SIG-M5 (cell line): ENCODE measurements at regions not wholly inside any gene's neighbourhood (a gene's known extent, or its start where the extent isn't known, plus 50 kb on each side); places are given as distances from the start of the nearest gene placed in this dataset.

ENCODE experiments used
- DNase-seq: peaks from one replicate; lab custom pipeline; 2025; lab: John Stamatoyannopoulos, UW

DNA sequence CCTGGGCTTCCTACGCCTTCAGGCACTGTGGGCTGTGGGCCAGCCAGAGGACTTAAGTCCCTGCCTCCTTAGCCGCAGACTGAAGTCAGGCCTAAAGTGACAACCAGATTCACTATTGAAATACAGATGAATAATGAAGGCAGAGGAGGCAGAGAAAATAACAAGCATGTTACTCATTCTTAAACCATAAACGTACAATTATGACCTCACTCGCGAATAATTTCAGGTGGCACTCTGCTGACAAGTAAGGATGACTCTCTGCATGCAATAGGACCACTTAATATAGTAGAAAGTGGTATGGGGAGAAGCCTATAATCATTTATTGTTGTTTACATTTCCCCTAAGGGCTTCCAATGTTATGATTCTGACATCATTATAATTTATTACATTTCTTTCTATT, 409.2 kb upstream of the FGF13 start:
- no peak for DNase-seq

- DNase-seq, result no peak
Measured at GRCh38 chrX:139113708-139114107, 402.2 kb upstream of the FGF13 start.

DNA sequence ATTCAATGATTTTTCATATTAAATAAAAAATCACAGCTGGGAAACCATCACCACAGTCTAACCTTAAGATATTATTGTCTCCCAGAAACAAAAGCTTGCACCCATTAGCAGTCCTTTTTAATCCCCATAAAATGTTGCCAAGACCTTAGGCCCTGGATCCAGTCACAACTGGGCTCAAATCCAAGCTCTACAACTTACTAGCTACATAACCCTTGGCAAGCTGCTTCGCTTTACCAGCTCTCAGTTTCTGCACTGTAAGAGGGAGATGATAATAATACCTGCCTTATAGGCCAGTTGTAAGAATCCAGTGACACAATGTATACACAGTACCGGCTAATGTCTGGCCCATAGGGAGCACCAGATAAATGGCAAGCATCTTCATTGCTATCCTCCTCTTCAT, 400.9 kb upstream of the FGF13 start:
- DNase-seq, result no peak

DNA sequence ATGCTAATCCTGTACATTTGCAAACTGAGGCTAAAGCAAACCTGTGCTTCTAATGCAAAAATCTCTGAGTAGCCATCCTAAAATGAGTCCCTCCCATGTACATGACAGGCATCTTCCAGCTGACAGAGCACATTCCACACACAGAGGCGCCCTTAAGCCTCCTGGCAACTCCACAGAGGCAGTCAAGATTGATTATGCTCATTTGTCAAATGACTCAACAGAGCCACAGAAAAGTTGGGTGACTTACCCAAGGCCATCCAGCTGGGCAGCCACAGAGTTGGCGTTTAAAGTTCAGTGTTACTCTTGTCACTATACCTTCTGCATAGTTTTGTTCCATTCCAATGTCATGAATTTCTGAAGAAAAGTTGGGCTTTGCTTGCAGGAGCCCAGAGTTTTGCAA, 394.6 kb upstream of the FGF13 start:
- no peak for DNase-seq

- DNase-seq, result no peak
Measured at GRCh38 chrX:139094671-139095592, 383.4 kb upstream of the FGF13 start.

GRCh38 chrX:139093201-139093600, 381.7 kb upstream of the FGF13 start:
- no peak for DNase-seq

GRCh38 chrX:139091878-139092277, 380.4 kb upstream of the FGF13 start:
- no peak for DNase-seq

- DNase-seq, result no peak
Measured at GRCh38 chrX:139091066-139091465, 379.5 kb upstream of the FGF13 start.

DNA sequence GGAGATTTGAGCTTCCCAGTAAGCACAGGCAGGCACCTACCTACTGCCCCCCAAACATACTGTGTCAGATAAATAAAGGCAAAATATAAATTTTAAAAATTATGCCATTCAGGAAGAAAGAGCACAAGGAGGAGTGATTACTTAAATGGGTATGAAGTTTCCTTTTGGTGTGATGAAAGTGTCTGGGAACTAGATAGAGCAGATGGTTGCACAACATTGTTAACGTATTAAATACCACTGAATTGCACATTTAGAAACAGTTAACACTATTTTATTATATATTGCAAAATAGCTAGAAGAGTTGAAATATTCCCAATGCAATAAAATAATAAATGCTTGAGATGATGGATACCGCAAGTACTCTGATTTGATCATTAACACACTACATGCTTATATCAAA, 374.7 kb upstream of the FGF13 start:
- DNase-seq, result no peak

GRCh38 chrX:139085404-139085803, 373.9 kb upstream of the FGF13 start:
- no peak for DNase-seq

DNA sequence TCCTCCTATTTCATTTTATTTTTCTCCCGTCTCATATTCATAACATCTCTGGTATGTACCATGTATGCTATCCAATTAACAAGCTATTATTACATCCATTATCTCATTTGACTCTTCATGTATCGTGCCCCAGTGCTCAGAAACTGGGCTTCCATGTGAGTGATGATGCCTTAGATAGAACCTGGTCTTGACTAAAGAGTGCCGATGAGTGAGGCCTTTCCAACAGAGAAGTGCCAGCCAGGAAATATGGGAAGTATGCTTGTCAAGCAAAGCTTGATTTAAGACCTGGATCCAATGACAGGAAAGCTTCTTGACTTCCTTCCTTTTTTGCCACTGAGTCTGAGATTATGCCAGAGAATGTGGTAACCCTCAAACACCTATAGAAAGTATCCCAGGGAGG, 371.7 kb upstream of the FGF13 start:
- DNase-seq, result no peak

- DNase-seq, result no peak
Measured at GRCh38 chrX:139081965-139082364, 370.4 kb upstream of the FGF13 start.

DNA sequence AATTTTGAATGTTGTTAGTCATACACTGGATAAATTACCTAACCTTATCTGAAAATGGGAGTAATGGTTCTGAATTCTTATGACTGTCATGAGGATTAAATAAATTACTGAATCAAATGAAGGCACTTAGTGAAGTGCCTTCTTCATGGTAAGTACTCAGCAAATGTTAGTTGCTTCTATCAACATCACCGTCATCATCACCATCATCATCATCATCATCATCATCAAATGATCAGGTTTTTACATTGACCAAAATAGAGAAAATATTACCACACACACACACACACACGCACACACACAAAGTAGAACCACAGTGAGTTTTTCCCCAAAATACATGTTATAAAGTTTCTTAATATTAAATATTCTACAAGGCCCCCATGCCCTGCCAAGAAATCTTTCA, 368.3 kb upstream of the FGF13 start:
- no peak for DNase-seq

GRCh38 chrX:139078761-139079280, 367.3 kb upstream of the FGF13 start:
- no peak for DNase-seq

- DNase-seq, result no peak
Measured at GRCh38 chrX:139078342-139078741, 366.8 kb upstream of the FGF13 start.

DNA sequence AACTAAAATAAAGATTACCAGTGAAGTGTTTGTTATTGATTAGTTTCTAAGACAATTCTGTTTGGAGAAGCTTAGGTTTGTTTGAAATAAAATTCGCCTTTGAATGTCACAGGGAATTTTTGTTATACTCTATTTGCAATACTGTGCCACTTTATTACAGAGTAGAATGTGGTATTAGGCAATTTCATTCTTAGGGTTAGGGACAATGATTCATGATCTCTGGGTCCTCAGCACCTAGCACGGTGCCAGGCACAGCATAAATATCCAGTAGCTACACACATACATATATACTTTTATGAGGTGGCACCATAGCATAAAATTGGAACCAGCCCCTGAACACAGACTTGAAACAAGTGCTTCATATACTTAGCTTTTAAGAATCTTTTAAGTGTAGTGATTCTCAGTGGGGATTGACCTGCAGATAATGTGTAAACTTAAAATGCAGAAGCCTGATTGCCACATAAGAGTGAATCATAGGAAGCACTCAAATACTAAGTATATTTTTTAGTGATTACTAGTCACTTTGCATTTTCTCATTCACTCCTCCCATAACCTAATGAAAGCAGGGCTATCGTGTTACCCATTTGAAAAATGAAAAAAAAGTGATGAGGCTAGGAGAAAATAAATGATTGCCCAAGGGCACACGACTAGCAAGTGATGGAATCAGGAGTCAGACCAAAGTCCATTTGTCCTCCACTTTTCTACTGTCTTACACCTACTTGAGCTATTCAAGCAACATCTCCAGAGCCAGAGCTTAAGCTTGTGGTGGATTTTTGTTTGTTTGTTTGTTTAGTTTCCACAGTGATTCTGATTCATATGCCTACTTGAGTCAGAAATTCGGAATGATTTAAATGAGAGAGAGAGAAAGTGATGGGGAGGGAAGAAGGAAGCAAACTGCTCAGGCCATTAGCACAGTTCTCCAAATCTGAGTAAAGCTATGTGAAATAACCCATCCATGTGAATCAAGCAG, 366.0 kb upstream of the FGF13 start:
- DNase-seq, result no peak

DNA sequence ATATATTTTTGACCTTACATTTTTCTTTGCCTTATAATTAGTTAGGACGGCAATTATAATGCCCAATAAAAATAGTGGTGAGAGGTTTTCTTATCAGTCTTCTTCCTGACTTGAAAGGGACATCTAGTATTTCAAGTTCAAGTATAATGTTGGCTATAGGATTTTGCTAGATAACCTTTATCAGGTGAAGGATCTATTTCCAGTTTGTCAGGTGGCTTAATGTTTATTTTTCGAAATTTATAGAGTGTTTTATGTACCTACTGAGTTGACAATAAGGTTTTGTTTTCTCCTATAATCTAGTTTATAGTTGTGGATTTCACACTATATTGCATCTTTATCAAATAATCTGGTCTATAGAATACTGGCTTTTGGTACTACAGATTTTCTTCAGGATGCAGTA, 351.8 kb upstream of the FGF13 start:
- no peak for DNase-seq

- DNase-seq, result no peak
Measured at GRCh38 chrX:139058831-139059495, 347.4 kb upstream of the FGF13 start.

GRCh38 chrX:139052461-139052860, 340.9 kb upstream of the FGF13 start:
- DNase-seq, result no peak

DNA sequence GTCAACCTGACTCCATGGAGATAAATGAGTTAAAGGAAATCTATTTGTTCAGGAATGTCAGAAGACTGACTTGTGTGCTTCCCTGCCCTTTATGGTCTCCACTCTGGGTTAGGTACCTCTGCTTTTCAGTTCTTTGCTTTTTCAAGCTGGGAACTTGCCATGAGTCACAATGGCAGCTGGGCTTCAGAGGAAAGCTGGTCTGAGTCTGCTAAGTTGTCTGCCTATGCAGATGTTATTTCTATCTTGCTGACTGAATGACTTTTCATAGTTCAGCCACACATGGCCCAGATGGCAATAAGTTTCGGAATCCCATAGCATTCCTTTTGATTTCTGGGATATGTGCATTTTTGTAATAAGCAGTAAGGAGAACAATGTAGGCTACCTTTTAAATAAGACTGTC, 337.9 kb upstream of the FGF13 start:
- DNase-seq, result no peak

GRCh38 chrX:139044680-139045079, 333.2 kb upstream of the FGF13 start:
- no peak for DNase-seq

DNA sequence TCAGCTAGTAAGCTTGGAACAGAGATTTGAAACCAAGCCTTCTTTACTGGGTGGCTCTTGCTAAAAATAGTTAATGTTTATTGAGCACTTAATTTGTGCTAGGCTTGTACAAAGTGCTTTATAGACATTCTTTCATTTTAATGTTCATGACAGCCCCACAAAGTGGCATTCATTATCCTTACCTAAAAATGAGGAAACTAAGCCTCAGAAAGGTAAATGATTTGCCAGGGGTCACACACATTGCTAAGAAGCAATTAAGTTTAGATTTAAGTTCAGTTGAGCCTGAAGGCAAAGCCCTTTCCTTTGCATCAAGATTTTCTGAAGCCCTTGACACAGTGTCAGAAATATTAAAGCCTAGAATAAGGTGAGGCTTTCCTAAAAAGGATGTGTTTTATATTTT, 327.5 kb upstream of the FGF13 start:
- DNase-seq, result no peak
